Keratinocyte (primary cell): ENCODE measurements at regions not wholly inside any gene's neighbourhood (a gene's known extent, or its start where the extent isn't known, plus 50 kb on each side); places are given as distances from the start of the nearest gene placed in this dataset.

Experiments
- DNase-seq: peaks from one replicate; pipeline ENCODE4 v3.0.0-alpha.2; 2011; ENCODE audit warnings: low read depth, missing footprints, low spot score
- FAIRE-seq: peaks from 2 replicates; lab custom pipeline; 2011; peaks lifted over from hg19 to GRCh38; lab: Jason Lieb, UNC
- H2AFZ ChIP-seq: 2 replicates; pipeline ENCODE4 v1.6.0; 2012; ENCODE audit warnings: low read length, control low read depth, inconsistent platforms; ENCODE audit not compliant: control insufficient read depth
- H3K27ac ChIP-seq: 2 replicates; pipeline ENCODE4 v1.5.1; 2011; ENCODE audit warnings: low read length; ENCODE audit not compliant: control insufficient read depth, insufficient read depth
- H3K27me3 ChIP-seq: 3 replicates; pipeline ENCODE4 v1.6.0; 2011; ENCODE audit warnings: low read length; ENCODE audit not compliant: control insufficient read depth, insufficient read depth; ENCODE audit errors: extremely low read depth
- H3K36me3 ChIP-seq, 2 experiments: 2 replicates in 1 of 2; 3 replicates in 1 of 2; pipeline ENCODE4 v1.5.1; 2011; ENCODE audit warnings: low read length in 2 of 2, mild to moderate bottlenecking in 1 of 2; ENCODE audit not compliant: control insufficient read depth in 2 of 2, insufficient read depth in 2 of 2; ENCODE audit errors: extremely low read depth in 1 of 2
- H3K4me1 ChIP-seq: 3 replicates; pipeline ENCODE4 v1.5.1; 2011; ENCODE audit warnings: low read length; ENCODE audit not compliant: control insufficient read depth, insufficient read depth; ENCODE audit errors: extremely low read depth
- H3K4me2 ChIP-seq: 3 replicates; pipeline ENCODE4 v1.6.0; 2011; ENCODE audit warnings: low read depth, low read length; ENCODE audit not compliant: control insufficient read depth, insufficient read depth; ENCODE audit errors: extremely low read depth
- H3K4me3 ChIP-seq, 3 experiments: fragments of 200-600 bp in 1 of 3; sonication (generic) in 1 of 3; 2 replicates in 2 of 3; 3 replicates in 1 of 3; pipeline ENCODE4 v1.5.1; 2011 to 2016; ENCODE audit warnings: low read length in 3 of 3, mild to moderate bottlenecking in 3 of 3, control low read depth in 2 of 3, inconsistent platforms in 1 of 3, low read depth in 1 of 3, mixed read lengths in 1 of 3, mixed run types in 1 of 3, moderate library complexity in 1 of 3; ENCODE audit not compliant: control insufficient read depth in 2 of 3, insufficient read depth in 2 of 3; ENCODE audit errors: extremely low read depth in 1 of 3
- H3K79me2 ChIP-seq: 2 replicates; pipeline ENCODE4 v1.6.0; 2012; ENCODE audit warnings: low read length; ENCODE audit not compliant: control insufficient read depth, insufficient read depth
- H3K9ac ChIP-seq: 3 replicates; pipeline ENCODE4 v1.6.0; 2011; ENCODE audit warnings: low read length; ENCODE audit not compliant: control insufficient read depth, insufficient read depth; ENCODE audit errors: extremely low read depth
- H3K9me1 ChIP-seq: 3 replicates; pipeline ENCODE4 v1.6.0; 2011; ENCODE audit warnings: low read length; ENCODE audit not compliant: control insufficient read depth, insufficient read depth; ENCODE audit errors: extremely low read depth
- H3K9me3 ChIP-seq: 2 replicates; pipeline ENCODE4 v1.5.1; 2012; ENCODE audit warnings: low read depth, low read length; ENCODE audit not compliant: control insufficient read depth
- H4K20me1 ChIP-seq: 3 replicates; pipeline ENCODE4 v1.6.0; 2011; ENCODE audit warnings: low read length; ENCODE audit not compliant: control insufficient read depth, insufficient read depth; ENCODE audit errors: extremely low read depth
- EZH2 ChIP-seq: IDR thresholded peaks from one replicate; pipeline ENCODE4 v1.6.1; 2012; ENCODE audit warnings: inconsistent platforms, mild to moderate bottlenecking, low read length, moderate library complexity
- dilution Hi-C: fragments of 300-500 bp; cut with MboI; formaldehyde crosslinking; loops from one replicate; pipeline ENCODE4 v1.7.0; 2020; ENCODE audit warnings: low sequenced_read_pairs; ENCODE audit not compliant: extremely low pct_ligation_motif_present
- TF ChIP-seq, protein P1 (sequence below), 3 experiments: IDR thresholded peaks in 1 of 3; conservative IDR thresholded peaks in 1 of 3; optimal IDR thresholded peaks in 1 of 3; 2 replicates in 2 of 3; 3 replicates in 1 of 3; pipeline versions ENCODE3 to v1.5.1; 2011; ENCODE audit warnings: low read length in 3 of 3, mild to moderate bottlenecking in 3 of 3, moderate library complexity in 2 of 3, control low read depth in 1 of 3, inconsistent platforms in 1 of 3; ENCODE audit not compliant: insufficient read depth in 2 of 3; ENCODE audit errors: extremely low read depth in 1 of 3

DNA sequence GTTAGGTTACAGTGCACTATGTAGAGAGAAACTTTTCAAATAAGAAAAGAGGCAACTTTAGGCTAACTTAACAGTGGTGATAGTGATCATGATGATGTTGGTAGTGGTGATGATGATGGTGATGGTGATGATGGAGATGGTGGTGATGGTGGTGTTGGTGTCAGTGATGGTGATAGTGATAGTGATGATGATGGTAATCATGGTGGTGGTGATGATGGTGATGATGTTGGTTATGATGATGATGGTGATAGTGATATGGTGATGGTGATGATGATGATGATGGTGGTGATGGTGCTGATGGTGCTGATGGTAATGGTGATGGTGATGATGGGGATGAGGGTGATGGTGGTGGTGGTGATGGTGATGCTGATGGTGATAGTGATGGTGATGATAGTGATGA is 107.4 kb downstream of the DLL1 start:
- dilution Hi-C loops: no loop called here

DNA sequence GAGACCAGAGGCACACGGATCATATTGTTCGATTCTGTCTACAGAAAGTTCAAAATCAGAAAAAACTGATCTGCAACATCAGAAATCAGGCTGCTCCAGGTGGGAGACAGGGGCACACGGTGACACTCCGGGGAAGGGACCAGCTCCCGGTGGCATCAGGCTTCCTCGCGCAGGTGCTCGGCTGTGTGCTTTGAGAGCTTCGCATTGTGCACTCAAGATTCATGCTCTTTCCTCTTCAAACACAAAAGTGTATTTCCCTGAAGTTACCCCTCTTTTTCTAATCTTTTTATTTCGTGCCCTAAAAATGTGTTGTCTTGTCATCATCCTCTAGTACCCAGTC is 108.1 kb downstream of the DLL1 start:
- Histone ChIP-seq H3K27me3 (no peaks in the 10 kb centered on the region), H3K27ac (no peak overlapping the region), H2AFZ (no peak overlapping the region), H3K79me2 (no peaks in the 10 kb centered on the region), H3K4me3 (no peak overlapping the region), H4K20me1 (no peaks in the 10 kb centered on the region), H3K9me1 (no peaks in the 10 kb centered on the region), H3K4me2 (no peak overlapping the region), H3K36me3 (no peaks in the 10 kb centered on the region), H3K9me3 (peaks cover 27% of the 10 kb centered on the region), H3K4me1 (peaks cover 36% of the 10 kb centered on the region), H3K9ac (no peak overlapping the region)
- dilution Hi-C loops: no loop called here
- FAIRE-seq: no peak
- DNase-seq: no peak
- no peak for TF ChIP-seq EZH2
- TF ChIP-seq, protein P1, sequence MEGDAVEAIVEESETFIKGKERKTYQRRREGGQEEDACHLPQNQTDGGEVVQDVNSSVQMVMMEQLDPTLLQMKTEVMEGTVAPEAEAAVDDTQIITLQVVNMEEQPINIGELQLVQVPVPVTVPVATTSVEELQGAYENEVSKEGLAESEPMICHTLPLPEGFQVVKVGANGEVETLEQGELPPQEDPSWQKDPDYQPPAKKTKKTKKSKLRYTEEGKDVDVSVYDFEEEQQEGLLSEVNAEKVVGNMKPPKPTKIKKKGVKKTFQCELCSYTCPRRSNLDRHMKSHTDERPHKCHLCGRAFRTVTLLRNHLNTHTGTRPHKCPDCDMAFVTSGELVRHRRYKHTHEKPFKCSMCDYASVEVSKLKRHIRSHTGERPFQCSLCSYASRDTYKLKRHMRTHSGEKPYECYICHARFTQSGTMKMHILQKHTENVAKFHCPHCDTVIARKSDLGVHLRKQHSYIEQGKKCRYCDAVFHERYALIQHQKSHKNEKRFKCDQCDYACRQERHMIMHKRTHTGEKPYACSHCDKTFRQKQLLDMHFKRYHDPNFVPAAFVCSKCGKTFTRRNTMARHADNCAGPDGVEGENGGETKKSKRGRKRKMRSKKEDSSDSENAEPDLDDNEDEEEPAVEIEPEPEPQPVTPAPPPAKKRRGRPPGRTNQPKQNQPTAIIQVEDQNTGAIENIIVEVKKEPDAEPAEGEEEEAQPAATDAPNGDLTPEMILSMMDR (optimal IDR thresholded peaks at IDR 0.05 in 1 of 3, IDR thresholded peaks at IDR 0.05 in 1 of 3, conservative IDR thresholded peaks at IDR 0.05 in 1 of 3; ENCODE audit: extremely low read depth in 1 of 3, insufficient read depth in 2 of 3, low read length in 3 of 3): no peak

More for the DNA sequence above, 107.4 kb downstream of the DLL1 start:
- Histone ChIP-seq H3K9ac (no peak overlapping the region), H3K9me1 (no peaks in the 10 kb centered on the region), H4K20me1 (no peaks in the 10 kb centered on the region), H3K79me2 (no peaks in the 10 kb centered on the region), H3K4me2 (no peak overlapping the region), H3K36me3 (no peaks in the 10 kb centered on the region), H3K27me3 (no peaks in the 10 kb centered on the region), H3K9me3 (peaks cover 27% of the 10 kb centered on the region), H3K27ac (no peak overlapping the region), H2AFZ (no peak overlapping the region), H3K4me1 (peaks cover 29% of the 10 kb centered on the region), H3K4me3 (no peak overlapping the region)
- no peak for FAIRE-seq
- TF ChIP-seq, protein P1 (optimal IDR thresholded peaks at IDR 0.05 in 1 of 3, IDR thresholded peaks at IDR 0.05 in 1 of 3, conservative IDR thresholded peaks at IDR 0.05 in 1 of 3; ENCODE audit: extremely low read depth in 1 of 3, insufficient read depth in 2 of 3, low read length in 3 of 3): no peak
- no peak for TF ChIP-seq EZH2
- no peak for DNase-seq
